Neural progenitor cell (in vitro differentiated cells): ENCODE measurements at regions not wholly inside any gene's neighbourhood (a gene's known extent, or its start where the extent isn't known, plus 50 kb on each side); places are given as distances from the start of the nearest gene placed in this dataset.

ENCODE experiments used
- DNase-seq: peaks from one replicate; pipeline ENCODE4 v3.0.0-alpha.2; 2016; ENCODE audit warnings: low spot score
- H2AFZ ChIP-seq: fragments of 200-600 bp; sonication (generic); replicated peaks from 2 replicates; pipeline ENCODE4 v1.6.1; 2016; ENCODE audit warnings: antibody characterized with exemption
- H3F3A ChIP-seq: fragments of 200-600 bp; sonication (generic); 2 replicates; pipeline ENCODE4 v1.6.1; 2016; ENCODE audit warnings: antibody characterized with exemption, low read depth
- H3K27ac ChIP-seq: fragments of 200-600 bp; sonication (generic); 2 replicates; pipeline ENCODE4 v1.5.1; 2016; ENCODE audit warnings: mild to moderate bottlenecking
- H3K27me3 ChIP-seq: fragments of 200-600 bp; sonication (generic); 2 replicates; pipeline ENCODE4 v1.6.1; 2016; ENCODE audit warnings: mild to moderate bottlenecking, moderate library complexity
- H3K36me3 ChIP-seq: fragments of 200-600 bp; sonication (generic); 2 replicates; pipeline ENCODE4 v1.5.1; 2016
- H3K4me1 ChIP-seq: fragments of 200-600 bp; sonication (generic); 2 replicates; pipeline ENCODE4 v1.6.1; 2016; ENCODE audit warnings: mixed run types
- H3K4me2 ChIP-seq: fragments of 200-600 bp; sonication (generic); 2 replicates; pipeline ENCODE4 v1.6.1; 2016
- H3K4me3 ChIP-seq: fragments of 200-600 bp; sonication (generic); 2 replicates; pipeline ENCODE4 v1.5.1; 2016
- H3K79me2 ChIP-seq: fragments of 200-600 bp; sonication (generic); 2 replicates; pipeline ENCODE4 v1.6.1; 2016; ENCODE audit warnings: low read depth
- H3K9ac ChIP-seq: fragments of 200-600 bp; sonication (generic); 2 replicates; pipeline ENCODE4 v1.6.1; 2016
- H3K9me3 ChIP-seq: fragments of 200-600 bp; sonication (generic); 2 replicates; pipeline ENCODE4 v1.5.1; 2016; ENCODE audit warnings: low read depth
- H4K20me1 ChIP-seq: fragments of 200-600 bp; sonication (generic); 2 replicates; pipeline ENCODE4 v1.6.1; 2016; ENCODE audit warnings: low read depth
- H3K27ac Mint-ChIP-seq: 3 replicates; pipeline ENCODE4 v1.8.0; 2021; ENCODE audit warnings: mixed read lengths
- H3K27me3 Mint-ChIP-seq: 2 replicates; pipeline ENCODE4 v1.8.0; 2022; ENCODE audit warnings: low read depth, mild to moderate bottlenecking, inconsistent platforms, moderate library complexity, mixed read lengths; ENCODE audit not compliant: insufficient read depth
- H3K36me3 Mint-ChIP-seq: 3 replicates; pipeline ENCODE4 v1.8.0; 2021; ENCODE audit warnings: mixed read lengths
- H3K4me1 Mint-ChIP-seq: 3 replicates; pipeline ENCODE4 v1.8.0; 2021; ENCODE audit warnings: mixed read lengths
- H3K4me3 Mint-ChIP-seq: 3 replicates; pipeline ENCODE4 v1.8.0; 2021; ENCODE audit warnings: mild to moderate bottlenecking, moderate library complexity, mixed read lengths
- H3K9me3 Mint-ChIP-seq: 3 replicates; pipeline ENCODE4 v1.8.0; 2020; ENCODE audit warnings: mixed read lengths
- CTCF ChIP-seq: fragments of 200-600 bp; sonication (generic); IDR thresholded peaks from 2 replicates; pipeline ENCODE4 v1.5.1; 2017; ENCODE audit warnings: antibody characterized with exemption, mild to moderate bottlenecking
- EZH2 ChIP-seq: fragments of 200-600 bp; sonication (generic); IDR thresholded peaks from 2 replicates; pipeline ENCODE4 v1.6.1; 2017; ENCODE audit warnings: antibody characterized with exemption, mild to moderate bottlenecking, moderate library complexity
- EZH2phosphoT487 ChIP-seq: fragments of 200-600 bp; sonication (generic); IDR thresholded peaks from 2 replicates; pipeline ENCODE4 v1.6.1; 2017; ENCODE audit warnings: antibody characterized with exemption

- Histone ChIP-seq H3K27me3 (no peaks in the 10 kb centered on the region), H3K36me3 (no peaks in the 10 kb centered on the region), H3K4me1 (peaks cover 24% of the 10 kb centered on the region), H3K9me3 (no peaks in the 10 kb centered on the region), H3K27ac (no peak overlapping the region), H3K4me2 (no peak overlapping the region), H4K20me1 (no peaks in the 10 kb centered on the region), H3K9ac (no peak overlapping the region), H3F3A (peaks cover 10% of the 10 kb centered on the region), H3K4me3 (no peak overlapping the region), H2AFZ (no peak overlapping the region), H3K79me2 (no peaks in the 10 kb centered on the region)
- H3K36me3 Mint-ChIP-seq = peaks cover 2% of the 10 kb centered on the region
- TF ChIP-seq CTCF (no peak), EZH2phosphoT487 (no peak)
- H3K27ac Mint-ChIP-seq = no peak overlapping the region
- no peak for DNase-seq
- H3K27me3 Mint-ChIP-seq = peaks cover 11% of the 10 kb centered on the region
- peaks cover 9% of the 10 kb centered on the region for H3K9me3 Mint-ChIP-seq
- H3K4me3 Mint-ChIP-seq = no peak overlapping the region
- peaks cover 62% of the 10 kb centered on the region for H3K4me1 Mint-ChIP-seq
These were observed 161.1 kb upstream of the KLF14 start for GRCh38 chr7:130894909-130895750.

DNA sequence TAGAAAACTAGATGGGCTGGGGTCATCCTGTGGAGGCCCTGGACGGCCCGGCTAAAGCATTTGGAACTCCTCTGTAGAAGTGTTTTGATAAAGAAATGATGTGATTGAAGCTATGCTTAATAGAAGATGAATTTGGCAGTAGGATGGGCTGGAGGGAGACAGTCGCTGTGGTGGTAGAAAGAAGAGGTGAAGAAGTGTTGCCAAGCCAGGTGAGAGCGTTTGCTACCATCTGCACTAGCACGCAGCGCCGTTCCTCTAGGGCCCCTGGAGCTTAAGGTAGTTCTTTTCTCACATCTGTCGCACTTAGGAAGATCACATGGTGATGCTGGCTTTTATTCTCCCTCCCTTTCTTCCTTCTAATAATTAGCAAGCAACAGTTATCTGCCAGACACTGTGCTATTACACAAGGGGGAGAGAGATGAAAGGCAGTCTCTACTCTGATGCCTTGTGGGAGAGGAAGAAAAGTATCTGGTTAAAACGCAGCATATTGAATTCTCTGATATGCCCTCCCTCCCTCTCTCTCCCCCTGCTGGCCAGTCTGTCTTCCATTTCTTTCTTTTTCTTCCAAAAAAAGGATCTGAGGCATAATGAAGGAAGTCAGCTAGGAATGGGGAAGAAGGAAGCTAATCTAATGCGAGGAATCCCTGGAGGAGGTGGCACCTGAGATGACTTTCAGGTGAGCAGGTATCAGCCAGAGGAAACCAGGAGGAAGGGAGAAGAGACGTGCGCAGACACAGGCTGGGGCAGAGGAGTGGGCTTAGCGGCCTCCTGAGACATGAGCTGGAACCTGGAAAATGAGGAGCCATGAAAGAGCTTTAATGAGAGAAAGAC lies 162.3 kb upstream of the KLF14 start:
- Mint-ChIP-seq H3K27ac (peak overlapping the region; percentile 6), H3K4me3 (no peak overlapping the region), H3K4me1 (peaks cover 65% of the 10 kb centered on the region), H3K36me3 (peaks cover 2% of the 10 kb centered on the region), H3K27me3 (peaks cover 14% of the 10 kb centered on the region), H3K9me3 (peaks cover 9% of the 10 kb centered on the region)
- no peak for TF ChIP-seq CTCF
- no peak for TF ChIP-seq EZH2phosphoT487
- TF ChIP-seq EZH2 = no peak
- Histone ChIP-seq H3K4me1 (peaks cover 24% of the 10 kb centered on the region), H2AFZ (no peak overlapping the region), H3K79me2 (no peaks in the 10 kb centered on the region), H3K27ac (no peak overlapping the region), H3K9me3 (no peaks in the 10 kb centered on the region), H3F3A (peaks cover 10% of the 10 kb centered on the region), H3K4me2 (no peak overlapping the region), H3K4me3 (no peak overlapping the region), H3K36me3 (no peaks in the 10 kb centered on the region), H3K27me3 (no peaks in the 10 kb centered on the region), H4K20me1 (no peaks in the 10 kb centered on the region), H3K9ac (no peak overlapping the region)
- DNase-seq = no peak

- H3K27ac ChIP-seq = no peak overlapping the region
- Mint-ChIP-seq H3K4me3 (peak overlapping the region; percentile 25), H3K36me3 (peaks cover 2% of the 10 kb centered on the region), H3K27ac (no peak overlapping the region), H3K27me3 (peaks cover 14% of the 10 kb centered on the region), H3K9me3 (peaks cover 9% of the 10 kb centered on the region), H3K4me1 (peaks cover 69% of the 10 kb centered on the region)
- DNase-seq = peak; percentile 85
- no peak for TF ChIP-seq EZH2phosphoT487
- peak; percentile 88 for TF ChIP-seq CTCF
- no peak overlapping the region for H3K4me2 ChIP-seq
- no peaks in the 10 kb centered on the region for H3K36me3 ChIP-seq
- H3K4me3 ChIP-seq = no peak overlapping the region
- no peak overlapping the region for H3K9ac ChIP-seq
- no peaks in the 10 kb centered on the region for H3K79me2 ChIP-seq
- peaks cover 30% of the 10 kb centered on the region for H3K4me1 ChIP-seq
- H3F3A ChIP-seq = peaks cover 10% of the 10 kb centered on the region
- peak overlapping the region; percentile 58 for H2AFZ ChIP-seq
- H3K27me3 ChIP-seq = no peaks in the 10 kb centered on the region
- H3K9me3 ChIP-seq = no peaks in the 10 kb centered on the region
- H4K20me1 ChIP-seq = no peaks in the 10 kb centered on the region
These were observed 163.0 kb upstream of the KLF14 start for GRCh38 chr7:130896898-130897514.
